ENCODE measurements at regions not wholly inside any gene's neighbourhood (a gene's known extent, or its start where the extent isn't known, plus 50 kb on each side); places are given as distances from the start of the nearest gene placed in this dataset.

DNA sequence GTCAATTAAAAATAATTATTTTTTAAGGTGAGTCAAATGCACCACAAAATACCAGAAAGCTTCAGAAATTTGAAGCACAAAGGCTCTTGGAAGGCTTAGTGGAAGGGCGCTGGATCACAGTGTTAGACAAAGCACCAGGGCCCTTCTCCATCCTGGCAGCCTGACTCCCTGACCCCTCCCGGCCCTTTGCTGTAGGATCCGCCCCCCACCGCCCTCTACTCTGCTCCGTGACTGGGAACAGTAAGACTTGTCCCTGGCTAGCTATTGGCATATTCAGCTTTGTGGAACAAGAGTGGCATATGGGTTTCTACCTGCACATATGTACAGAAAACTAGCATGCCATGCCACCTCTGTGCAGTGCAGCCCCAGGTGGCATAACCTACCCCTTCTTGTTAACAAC, 222.1 kb downstream of the SYK start:
- no peaks in the 10 kb centered on the region for H3K36me3 Mint-ChIP-seq (ENCODE audit: low read depth)
- H3K4me1 Mint-ChIP-seq: no peaks in the 10 kb centered on the region
- TF ChIP-seq, protein P1, sequence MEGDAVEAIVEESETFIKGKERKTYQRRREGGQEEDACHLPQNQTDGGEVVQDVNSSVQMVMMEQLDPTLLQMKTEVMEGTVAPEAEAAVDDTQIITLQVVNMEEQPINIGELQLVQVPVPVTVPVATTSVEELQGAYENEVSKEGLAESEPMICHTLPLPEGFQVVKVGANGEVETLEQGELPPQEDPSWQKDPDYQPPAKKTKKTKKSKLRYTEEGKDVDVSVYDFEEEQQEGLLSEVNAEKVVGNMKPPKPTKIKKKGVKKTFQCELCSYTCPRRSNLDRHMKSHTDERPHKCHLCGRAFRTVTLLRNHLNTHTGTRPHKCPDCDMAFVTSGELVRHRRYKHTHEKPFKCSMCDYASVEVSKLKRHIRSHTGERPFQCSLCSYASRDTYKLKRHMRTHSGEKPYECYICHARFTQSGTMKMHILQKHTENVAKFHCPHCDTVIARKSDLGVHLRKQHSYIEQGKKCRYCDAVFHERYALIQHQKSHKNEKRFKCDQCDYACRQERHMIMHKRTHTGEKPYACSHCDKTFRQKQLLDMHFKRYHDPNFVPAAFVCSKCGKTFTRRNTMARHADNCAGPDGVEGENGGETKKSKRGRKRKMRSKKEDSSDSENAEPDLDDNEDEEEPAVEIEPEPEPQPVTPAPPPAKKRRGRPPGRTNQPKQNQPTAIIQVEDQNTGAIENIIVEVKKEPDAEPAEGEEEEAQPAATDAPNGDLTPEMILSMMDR (IDR thresholded peaks at IDR 0.05; ENCODE audit: unreplicated experiment in 3 of 3): no peak
- peaks cover 16% of the 10 kb centered on the region for H3K9me3 Mint-ChIP-seq
- H3K4me3 Mint-ChIP-seq: no peak overlapping the region
- H3K27me3 Mint-ChIP-seq (ENCODE audit: low read depth): peaks cover 7% of the 10 kb centered on the region
- H3K27ac Mint-ChIP-seq: no peak overlapping the region

GRCh38 chr9:91024841-91025240, 223.2 kb downstream of the SYK start:
- TF ChIP-seq, protein P1 (IDR thresholded peaks at IDR 0.05; ENCODE audit: unreplicated experiment in 3 of 3): no peak
- no peaks in the 10 kb centered on the region for H3K4me1 Mint-ChIP-seq
- H3K4me3 Mint-ChIP-seq: no peak overlapping the region
- peaks cover 10% of the 10 kb centered on the region for H3K9me3 Mint-ChIP-seq
- H3K27me3 Mint-ChIP-seq (ENCODE audit: low read depth): peaks cover 10% of the 10 kb centered on the region
- H3K27ac Mint-ChIP-seq: no peak overlapping the region
- H3K36me3 Mint-ChIP-seq (ENCODE audit: low read depth): no peaks in the 10 kb centered on the region

DNA sequence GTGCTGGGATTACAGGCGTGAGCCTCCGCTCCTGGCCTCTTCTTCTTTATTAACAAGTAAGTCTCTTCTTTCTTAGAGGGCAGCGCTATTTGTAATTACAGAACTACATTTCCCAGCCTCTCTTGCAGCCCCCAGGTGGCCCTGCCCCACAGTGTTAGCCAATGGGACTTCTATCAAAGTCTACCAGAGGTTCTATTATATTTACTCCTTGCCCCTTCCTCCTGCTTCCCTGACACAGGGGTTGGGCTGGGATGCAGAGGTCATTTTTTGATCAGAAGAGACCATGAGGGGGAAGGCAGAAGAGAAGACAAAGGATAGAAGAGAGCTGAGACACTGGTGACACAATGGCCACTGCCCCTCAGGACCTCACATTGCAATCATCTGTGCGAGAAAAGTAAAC, 224.2 kb downstream of the SYK start:
- peaks cover 11% of the 10 kb centered on the region for H3K27me3 Mint-ChIP-seq (ENCODE audit: low read depth)
- H3K4me1 Mint-ChIP-seq: no peaks in the 10 kb centered on the region
- no peak overlapping the region for H3K27ac Mint-ChIP-seq
- peaks cover 8% of the 10 kb centered on the region for H3K9me3 Mint-ChIP-seq
- TF ChIP-seq, protein P1 (IDR thresholded peaks at IDR 0.05; ENCODE audit: unreplicated experiment in 3 of 3): no peak
- no peak overlapping the region for H3K4me3 Mint-ChIP-seq
- H3K36me3 Mint-ChIP-seq (ENCODE audit: low read depth): no peaks in the 10 kb centered on the region

DNA sequence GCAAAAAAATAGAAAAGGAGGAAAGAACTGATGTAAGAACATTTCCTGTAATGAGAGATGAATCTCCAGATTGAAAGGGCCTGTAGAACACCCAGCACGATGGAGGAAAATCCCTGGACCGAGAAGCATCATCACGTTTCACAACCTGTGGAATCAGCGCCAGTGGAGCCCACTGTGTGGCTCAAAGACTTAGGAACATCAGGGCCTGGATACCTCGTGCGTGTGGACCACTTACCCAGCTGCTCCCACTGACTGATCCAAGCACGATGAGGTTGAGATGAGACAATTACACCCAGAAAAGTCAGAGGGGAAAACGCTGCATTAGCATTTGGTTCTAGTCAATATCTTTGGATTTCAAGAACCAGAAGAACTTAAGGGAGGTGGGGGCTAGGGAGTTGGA, 224.6 kb downstream of the SYK start:
- TF ChIP-seq, protein P1 (IDR thresholded peaks at IDR 0.05; ENCODE audit: unreplicated experiment in 3 of 3): no peak
- peaks cover 11% of the 10 kb centered on the region for H3K27me3 Mint-ChIP-seq (ENCODE audit: low read depth)
- H3K27ac Mint-ChIP-seq: no peak overlapping the region
- H3K36me3 Mint-ChIP-seq (ENCODE audit: low read depth): no peaks in the 10 kb centered on the region
- H3K4me3 Mint-ChIP-seq: no peak overlapping the region
- H3K9me3 Mint-ChIP-seq: peaks cover 8% of the 10 kb centered on the region
- no peaks in the 10 kb centered on the region for H3K4me1 Mint-ChIP-seq

- Mint-ChIP-seq H3K9me3 (peaks cover 8% of the 10 kb centered on the region), H3K27me3 (ENCODE audit: low read depth) (peaks cover 11% of the 10 kb centered on the region), H3K4me3 (no peak overlapping the region), H3K27ac (no peak overlapping the region), H3K4me1 (no peaks in the 10 kb centered on the region), H3K36me3 (ENCODE audit: low read depth) (no peaks in the 10 kb centered on the region)
- TF ChIP-seq, protein P1 (IDR thresholded peaks at IDR 0.05; ENCODE audit: unreplicated experiment in 3 of 3): no peak
Measured at GRCh38 chr9:91027005-91027404, 225.4 kb downstream of the SYK start.

GRCh38 chr9:91028166-91028827, 226.7 kb downstream of the SYK start:
- Mint-ChIP-seq H3K36me3 (ENCODE audit: low read depth) (no peaks in the 10 kb centered on the region), H3K9me3 (no peaks in the 10 kb centered on the region), H3K27me3 (ENCODE audit: low read depth) (peaks cover 7% of the 10 kb centered on the region)

More at GRCh38 chr9:91028166-91028827, 226.7 kb downstream of the SYK start:
- H3K4me1 Mint-ChIP-seq: no peaks in the 10 kb centered on the region
- H3K27ac Mint-ChIP-seq: no peak overlapping the region
- no peak overlapping the region for H3K4me3 Mint-ChIP-seq
- TF ChIP-seq, protein P1 (IDR thresholded peaks at IDR 0.05; ENCODE audit: unreplicated experiment in 3 of 3): no peak

Measured in nephron (organoid).